GM18909 (cell line): ENCODE measurements at regions not wholly inside any gene's neighbourhood (a gene's known extent, or its start where the extent isn't known, plus 50 kb on each side); places are given as distances from the start of the nearest gene placed in this dataset.
A peak's percentile ranks its signal among the peaks of the same experiment; 100 is the strongest.

Experiments used
- ATAC-seq: cut with Tn5 transposase; IDR thresholded peaks from one replicate; pipeline ENCODE4 v1.9.1; 2021; ENCODE audit warnings: mild to moderate bottlenecking; ENCODE audit not compliant: unreplicated experiment, poor library complexity

GRCh38 chr11:37512156-37512780 is 914.2 kb upstream of the RAG2 start:
- ATAC-seq = no peak

GRCh38 chr11:37511425-37511933 is 913.4 kb upstream of the RAG2 start:
- ATAC-seq = no peak

GRCh38 chr11:37509506-37509905 is 911.5 kb upstream of the RAG2 start:
- no peak for ATAC-seq

GRCh38 chr11:37506531-37506930 is 908.5 kb upstream of the RAG2 start:
- ATAC-seq = no peak

GRCh38 chr11:37505406-37505805 is 907.4 kb upstream of the RAG2 start:
- ATAC-seq = no peak

GRCh38 chr11:37504921-37505320 is 906.9 kb upstream of the RAG2 start:
- no peak for ATAC-seq

- ATAC-seq = peak; percentile 90
These were observed 906.1 kb upstream of the RAG2 start for GRCh38 chr11:37504060-37504611.

- ATAC-seq = peak; percentile 64
These were observed 905.5 kb upstream of the RAG2 start for GRCh38 chr11:37503411-37504059.

GRCh38 chr11:37502202-37502601 is 904.2 kb upstream of the RAG2 start:
- no peak for ATAC-seq

GRCh38 chr11:37500425-37500824 is 902.4 kb upstream of the RAG2 start:
- ATAC-seq = no peak

- no peak for ATAC-seq
These were observed 899.3 kb upstream of the RAG2 start for GRCh38 chr11:37497326-37497725.

GRCh38 chr11:37496201-37496600 is 898.2 kb upstream of the RAG2 start:
- no peak for ATAC-seq

- no peak for ATAC-seq
These were observed 886.3 kb upstream of the RAG2 start for GRCh38 chr11:37484298-37484697.

- ATAC-seq = no peak
These were observed 885.7 kb upstream of the RAG2 start for GRCh38 chr11:37483761-37484160.

GRCh38 chr11:37474889-37475288 is 876.9 kb upstream of the RAG2 start:
- ATAC-seq = no peak

- no peak for ATAC-seq
These were observed 870.3 kb upstream of the RAG2 start for GRCh38 chr11:37468344-37468743.

GRCh38 chr11:37465221-37465620 is 867.2 kb upstream of the RAG2 start:
- no peak for ATAC-seq

- ATAC-seq = no peak
These were observed 861.4 kb upstream of the RAG2 start for GRCh38 chr11:37459456-37459855.

- no peak for ATAC-seq
These were observed 858.7 kb upstream of the RAG2 start for GRCh38 chr11:37456746-37457145.

GRCh38 chr11:37451903-37452302 is 853.9 kb upstream of the RAG2 start:
- ATAC-seq = no peak

GRCh38 chr11:37450613-37451012 is 852.6 kb upstream of the RAG2 start:
- ATAC-seq = peak; percentile 72

GRCh38 chr11:37449146-37449545 is 851.1 kb upstream of the RAG2 start:
- no peak for ATAC-seq
